ENCODE measurements at regions not wholly inside any gene's neighbourhood (a gene's known extent, or its start where the extent isn't known, plus 50 kb on each side); places are given as distances from the start of the nearest gene placed in this dataset.
"Not testable (repeated sequence)": the region's sequence is repeated elsewhere in the genome, so short reads cannot be mapped to it uniquely, and the experiment has no call there.

- DNase-seq = no peak
- Histone ChIP-seq H3K36me3 (replicated peaks) (no peaks in the 10 kb centered on the region), H3K4me3 (ENCODE audit: low read depth, low read length) (no peak overlapping the region), H3K27me3 (replicated peaks) (no peaks in the 10 kb centered on the region), H3K27ac (no peak overlapping the region)
- in situ Hi-C loops (cut with HindIII; ENCODE audit: low pct_ligation_motif_present, low sequenced_read_pairs) = no loop called here
- no peak for TF ChIP-seq CTCF (IDR thresholded peaks at IDR 0.05; ENCODE audit: low read depth, low read length, missing control alignments)
Measured at GRCh38 chr9:2526071-2526828, 95.3 kb upstream of the VLDLR start.

- Histone ChIP-seq H3K27ac (no peak overlapping the region), H3K36me3 (replicated peaks) (no peaks in the 10 kb centered on the region), H3K4me3 (ENCODE audit: low read depth, low read length) (no peak overlapping the region), H3K27me3 (replicated peaks) (no peaks in the 10 kb centered on the region)
- no peak for TF ChIP-seq CTCF (IDR thresholded peaks at IDR 0.05; ENCODE audit: low read depth, low read length, missing control alignments)
- in situ Hi-C loops (cut with HindIII; ENCODE audit: low pct_ligation_motif_present, low sequenced_read_pairs) = no loop called here
- no peak for DNase-seq
Measured at GRCh38 chr9:2531481-2531880, 90.1 kb upstream of the VLDLR start.

DNA sequence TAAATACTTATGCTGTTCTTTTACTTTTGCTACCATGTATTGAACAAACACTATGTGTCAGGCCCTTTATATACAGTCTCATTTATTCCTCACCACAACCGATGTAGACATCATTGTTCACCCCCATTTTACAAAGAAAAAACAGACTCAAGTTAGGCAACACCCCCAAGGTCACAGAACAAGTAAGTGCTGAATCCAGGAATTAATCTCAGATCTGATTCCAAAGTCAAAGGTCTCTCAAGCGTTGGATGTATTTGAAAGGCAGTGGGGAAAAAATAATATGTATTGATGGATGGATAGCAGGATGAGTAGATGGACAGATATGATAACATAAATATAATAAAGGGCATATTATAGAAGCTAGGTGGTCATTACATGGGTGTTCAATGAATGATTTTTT is 85.1 kb upstream of the VLDLR start:
- Histone ChIP-seq H3K36me3 (replicated peaks) (no peaks in the 10 kb centered on the region), H3K27me3 (replicated peaks) (no peaks in the 10 kb centered on the region), H3K4me3 (ENCODE audit: low read depth, low read length) (no peak overlapping the region), H3K27ac (no peak overlapping the region)
- in situ Hi-C loops (cut with HindIII; ENCODE audit: low pct_ligation_motif_present, low sequenced_read_pairs) = no loop called here
- no peak for DNase-seq
- no peak for TF ChIP-seq CTCF (IDR thresholded peaks at IDR 0.05; ENCODE audit: low read depth, low read length, missing control alignments)

DNA sequence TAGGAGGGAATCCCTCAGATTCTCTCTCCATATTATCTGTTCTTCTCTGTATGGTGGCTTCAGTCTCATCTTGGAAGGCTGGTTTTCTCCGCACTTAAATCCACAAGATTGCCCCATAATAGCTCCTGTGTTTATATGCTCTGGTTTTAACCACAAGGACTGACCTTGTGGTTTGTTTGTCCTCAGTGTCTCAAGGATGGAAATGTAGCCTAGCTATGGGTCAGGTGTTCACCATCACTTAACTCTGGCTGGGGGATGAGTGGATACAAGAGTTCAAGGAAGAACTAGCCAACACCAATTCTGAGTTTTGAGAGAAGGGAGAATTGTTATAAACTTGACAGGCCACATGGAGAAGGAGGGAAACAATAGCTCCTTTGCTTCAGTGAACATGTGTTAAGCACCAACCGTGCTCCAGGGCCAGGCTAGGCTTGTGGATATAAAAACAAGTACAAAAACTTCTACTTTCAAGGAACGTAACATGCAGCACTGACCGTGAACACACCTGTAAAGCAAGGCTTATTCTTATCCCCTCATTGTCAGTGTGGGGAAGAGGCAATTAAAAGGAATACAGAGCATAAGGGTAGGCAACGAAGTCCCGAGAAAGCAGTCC is 75.6 kb upstream of the VLDLR start:
- H3K27ac ChIP-seq = no peak overlapping the region
- no peaks in the 10 kb centered on the region for H3K27me3 ChIP-seq (replicated peaks)
- in situ Hi-C loops (cut with HindIII; ENCODE audit: low pct_ligation_motif_present, low sequenced_read_pairs) = no loop called here
- H3K4me3 ChIP-seq (ENCODE audit: low read depth, low read length) = no peak overlapping the region
- no peak for DNase-seq
- H3K36me3 ChIP-seq (replicated peaks) = no peaks in the 10 kb centered on the region
- TF ChIP-seq CTCF (IDR thresholded peaks at IDR 0.05; ENCODE audit: low read depth, low read length, missing control alignments) = no peak

DNA sequence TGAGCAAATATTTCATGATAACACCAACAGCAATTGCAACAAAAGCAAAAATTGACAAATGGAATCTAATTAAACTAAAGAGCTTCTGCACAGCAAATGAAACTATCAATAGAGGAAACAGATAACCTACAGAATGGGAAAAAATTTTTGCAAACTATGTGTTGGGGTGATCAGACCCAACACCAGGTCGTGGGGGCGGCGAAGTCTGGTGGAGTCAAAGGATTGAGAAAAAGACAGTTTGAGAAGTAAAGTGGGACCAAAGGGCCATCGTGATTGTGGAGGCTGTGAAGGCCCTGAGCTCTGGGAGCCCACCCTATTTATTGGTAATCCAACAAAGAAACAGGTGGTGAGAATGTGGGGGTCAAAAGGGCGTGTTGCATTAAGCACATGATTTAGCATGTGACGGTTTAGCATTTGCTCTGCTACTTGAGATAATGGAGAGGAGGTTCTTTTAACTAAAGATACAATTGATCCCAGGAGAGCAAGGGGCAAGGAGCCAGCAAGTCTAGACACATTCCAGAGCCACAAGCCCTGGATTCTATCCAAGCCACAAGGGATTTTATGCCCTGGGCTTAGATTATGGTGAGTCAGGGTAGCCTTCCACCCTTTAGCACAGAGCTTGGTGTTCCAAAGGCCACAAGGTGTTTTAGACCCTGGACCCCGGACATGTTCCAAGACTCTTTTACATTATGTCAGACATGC is 65.5 kb upstream of the VLDLR start:
- H3K36me3 ChIP-seq (replicated peaks); H3K27me3 ChIP-seq (replicated peaks); H3K27ac ChIP-seq; H3K4me3 ChIP-seq (ENCODE audit: low read depth, low read length); in situ Hi-C loops (cut with HindIII; ENCODE audit: low pct_ligation_motif_present, low sequenced_read_pairs): not testable (repeated sequence)
- peak; percentile 85 for DNase-seq

DNA sequence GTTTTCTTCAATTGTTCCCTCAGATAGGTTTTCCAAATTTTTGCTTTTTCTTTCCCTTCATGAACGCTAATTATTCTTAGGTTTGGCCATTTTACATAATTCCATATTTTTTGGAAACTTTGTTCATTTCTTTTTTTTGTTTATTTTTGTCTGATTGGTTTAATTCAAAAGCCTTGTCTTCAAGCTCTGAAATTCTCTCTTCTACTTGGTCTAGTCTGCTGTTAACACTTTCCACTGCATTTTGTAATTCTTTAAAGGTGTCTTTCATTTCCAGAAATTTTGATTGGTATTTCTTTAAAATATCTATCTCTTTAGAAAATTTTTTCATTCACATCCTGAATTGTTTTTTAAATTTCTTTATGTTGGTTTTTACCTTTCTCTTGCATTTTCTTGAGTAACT is 63.9 kb upstream of the VLDLR start:
- H3K27ac ChIP-seq = no peak overlapping the region
- in situ Hi-C loops (cut with HindIII; ENCODE audit: low pct_ligation_motif_present, low sequenced_read_pairs) = no loop called here
- no peaks in the 10 kb centered on the region for H3K36me3 ChIP-seq (replicated peaks)
- no peak for TF ChIP-seq CTCF (IDR thresholded peaks at IDR 0.05; ENCODE audit: low read depth, low read length, missing control alignments)
- H3K4me3 ChIP-seq (ENCODE audit: low read depth, low read length) = no peak overlapping the region
- no peaks in the 10 kb centered on the region for H3K27me3 ChIP-seq (replicated peaks)
- DNase-seq = no peak

All from brain microvascular endothelial cell (primary cell).